ENCODE measurements at regions not wholly inside any gene's neighbourhood (a gene's known extent, or its start where the extent isn't known, plus 50 kb on each side); places are given as distances from the start of the nearest gene placed in this dataset.

DNA sequence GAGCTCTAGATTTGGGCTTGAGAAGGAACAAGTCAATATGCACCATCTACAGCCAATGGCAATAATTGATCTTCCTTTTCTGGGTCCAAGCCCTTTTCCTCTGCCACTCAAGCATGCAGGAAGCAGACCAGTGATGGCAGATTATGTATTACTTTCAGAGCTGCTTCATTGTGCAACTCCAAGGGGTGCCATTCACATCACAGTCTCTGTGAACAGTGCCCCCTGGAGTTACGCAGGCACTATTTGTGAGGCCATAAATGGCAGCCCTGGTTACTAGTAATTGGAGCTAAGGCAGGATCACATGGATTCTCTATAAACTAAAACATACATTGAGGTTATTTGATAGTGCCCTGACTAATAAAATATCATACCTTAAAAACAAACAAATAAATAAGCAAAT, 313.4 kb upstream of the SLC7A11 start:
- Mint-ChIP-seq H3K36me3 (ENCODE audit: insufficient read depth, unreplicated experiment) (no peaks in the 10 kb centered on the region), H3K27ac (ENCODE audit: low read depth, unreplicated experiment) (no peak overlapping the region), H3K4me1 (ENCODE audit: insufficient read depth, unreplicated experiment) (no peaks in the 10 kb centered on the region), H3K4me3 (ENCODE audit: unreplicated experiment) (no peak overlapping the region), H3K9me3 (ENCODE audit: unreplicated experiment) (no peaks in the 10 kb centered on the region), H3K27me3 (ENCODE audit: insufficient read depth, unreplicated experiment) (no peaks in the 10 kb centered on the region)
- intact Hi-C loops (cut with micrococcal nuclease): no loop called here
- TF ChIP-seq, protein P1, sequence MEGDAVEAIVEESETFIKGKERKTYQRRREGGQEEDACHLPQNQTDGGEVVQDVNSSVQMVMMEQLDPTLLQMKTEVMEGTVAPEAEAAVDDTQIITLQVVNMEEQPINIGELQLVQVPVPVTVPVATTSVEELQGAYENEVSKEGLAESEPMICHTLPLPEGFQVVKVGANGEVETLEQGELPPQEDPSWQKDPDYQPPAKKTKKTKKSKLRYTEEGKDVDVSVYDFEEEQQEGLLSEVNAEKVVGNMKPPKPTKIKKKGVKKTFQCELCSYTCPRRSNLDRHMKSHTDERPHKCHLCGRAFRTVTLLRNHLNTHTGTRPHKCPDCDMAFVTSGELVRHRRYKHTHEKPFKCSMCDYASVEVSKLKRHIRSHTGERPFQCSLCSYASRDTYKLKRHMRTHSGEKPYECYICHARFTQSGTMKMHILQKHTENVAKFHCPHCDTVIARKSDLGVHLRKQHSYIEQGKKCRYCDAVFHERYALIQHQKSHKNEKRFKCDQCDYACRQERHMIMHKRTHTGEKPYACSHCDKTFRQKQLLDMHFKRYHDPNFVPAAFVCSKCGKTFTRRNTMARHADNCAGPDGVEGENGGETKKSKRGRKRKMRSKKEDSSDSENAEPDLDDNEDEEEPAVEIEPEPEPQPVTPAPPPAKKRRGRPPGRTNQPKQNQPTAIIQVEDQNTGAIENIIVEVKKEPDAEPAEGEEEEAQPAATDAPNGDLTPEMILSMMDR (IDR thresholded peaks at IDR 0.05; ENCODE audit: unreplicated experiment): peak; percentile 16
- BruUV-seq (replicated peaks): no TSS peak
- ChIA-PET POLR2A (no interaction called here), CTCF (interaction anchor here (0.7 to 1.5 kb wide), 5 partner anchors 10 to 520 kb away, joined by 3 to 5 read pairs (median 3); no protein-coding TSS in a partner anchor)
- DNase-seq (ENCODE audit: unreplicated experiment): peak; percentile 33

DNA sequence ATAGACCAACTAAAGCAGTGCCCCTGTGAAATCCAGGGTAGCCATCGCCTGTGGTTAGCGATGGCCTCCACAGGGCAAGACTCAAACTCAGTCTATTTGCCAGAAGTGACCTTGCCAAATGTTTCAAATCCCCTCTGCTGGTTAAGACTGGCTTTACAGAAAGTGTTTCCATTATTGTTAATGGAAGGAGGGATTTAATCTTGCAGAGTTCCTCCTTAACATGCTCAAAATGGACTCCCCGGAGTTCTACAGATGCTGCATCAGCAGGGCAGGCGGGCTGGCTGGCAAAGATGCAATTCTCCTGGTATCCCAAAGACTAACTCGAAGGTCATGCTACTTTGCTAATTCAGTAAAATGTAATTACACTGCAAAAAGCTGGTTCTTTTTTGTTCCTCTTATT, 313.0 kb upstream of the SLC7A11 start:
- BruUV-seq (replicated peaks): no TSS peak

DNA sequence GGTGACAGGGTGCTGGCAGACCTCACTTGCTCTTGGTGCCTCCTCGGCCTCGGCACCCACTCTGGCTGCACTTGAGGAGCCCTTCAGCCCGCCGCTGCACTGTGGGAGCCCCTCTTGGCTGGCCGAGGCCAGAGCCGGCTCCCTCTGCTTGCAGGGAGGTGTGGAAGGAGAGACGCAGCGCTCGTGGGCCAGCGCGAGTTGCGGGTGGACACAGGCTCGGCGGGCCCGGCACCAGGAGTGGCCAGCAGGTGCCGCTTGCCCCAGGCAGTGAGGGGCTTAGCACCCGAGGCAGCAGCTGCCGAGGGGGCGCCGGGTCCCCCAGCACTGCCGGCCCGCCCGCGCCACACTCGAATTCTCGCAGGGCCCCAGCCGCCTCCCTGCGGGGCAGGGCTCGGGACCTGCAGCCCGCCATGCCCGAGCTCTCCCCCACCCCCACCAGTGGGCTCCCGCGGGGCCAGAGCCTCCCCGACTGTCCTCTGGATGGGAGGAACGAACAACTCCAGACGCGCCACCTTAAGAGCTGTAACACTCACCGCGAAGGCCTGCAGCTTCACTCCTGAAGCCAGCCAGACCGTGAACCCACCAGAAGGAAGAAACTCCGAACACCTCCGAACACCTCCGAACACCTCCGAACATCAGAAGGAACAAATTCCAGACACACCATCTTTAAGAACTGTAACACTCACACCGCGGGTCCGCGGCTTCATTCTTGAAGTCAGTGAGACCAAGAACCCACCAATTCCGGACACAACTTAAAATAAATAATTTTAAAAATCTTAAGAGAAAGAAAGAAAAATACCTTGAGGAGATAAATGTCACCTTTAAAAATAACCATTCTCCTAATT, 311.1 kb upstream of the SLC7A11 start:
- Mint-ChIP-seq H3K4me3 (ENCODE audit: unreplicated experiment) (no peak overlapping the region), H3K9me3 (ENCODE audit: unreplicated experiment) (no peaks in the 10 kb centered on the region), H3K27me3 (ENCODE audit: insufficient read depth, unreplicated experiment) (no peaks in the 10 kb centered on the region), H3K36me3 (ENCODE audit: insufficient read depth, unreplicated experiment) (no peaks in the 10 kb centered on the region), H3K27ac (ENCODE audit: low read depth, unreplicated experiment) (no peak overlapping the region), H3K4me1 (ENCODE audit: insufficient read depth, unreplicated experiment) (no peaks in the 10 kb centered on the region)
- BruUV-seq (replicated peaks): no TSS peak
- ChIA-PET POLR2A (no interaction called here), CTCF (no interaction called here)
- DNase-seq (ENCODE audit: unreplicated experiment): no peak
- TF ChIP-seq, protein P1 (IDR thresholded peaks at IDR 0.05; ENCODE audit: unreplicated experiment): no peak
- intact Hi-C loops (cut with micrococcal nuclease): no loop called here

More for the DNA sequence above, 313.0 kb upstream of the SLC7A11 start:
- Mint-ChIP-seq H3K4me1 (ENCODE audit: insufficient read depth, unreplicated experiment) (no peaks in the 10 kb centered on the region), H3K36me3 (ENCODE audit: insufficient read depth, unreplicated experiment) (no peaks in the 10 kb centered on the region), H3K9me3 (ENCODE audit: unreplicated experiment) (no peaks in the 10 kb centered on the region), H3K27me3 (ENCODE audit: insufficient read depth, unreplicated experiment) (no peaks in the 10 kb centered on the region), H3K27ac (ENCODE audit: low read depth, unreplicated experiment) (no peak overlapping the region), H3K4me3 (ENCODE audit: unreplicated experiment) (no peak overlapping the region)
- TF ChIP-seq, protein P1 (IDR thresholded peaks at IDR 0.05; ENCODE audit: unreplicated experiment): no peak
- intact Hi-C loops (cut with micrococcal nuclease): no loop called here
- ChIA-PET POLR2A (no interaction called here), CTCF (interaction anchor here (1.0 to 1.3 kb wide), 2 partner anchors 10 to 520 kb away, joined by 3 to 4 read pairs; no protein-coding TSS in a partner anchor)
- no peak for DNase-seq (ENCODE audit: unreplicated experiment)

DNA sequence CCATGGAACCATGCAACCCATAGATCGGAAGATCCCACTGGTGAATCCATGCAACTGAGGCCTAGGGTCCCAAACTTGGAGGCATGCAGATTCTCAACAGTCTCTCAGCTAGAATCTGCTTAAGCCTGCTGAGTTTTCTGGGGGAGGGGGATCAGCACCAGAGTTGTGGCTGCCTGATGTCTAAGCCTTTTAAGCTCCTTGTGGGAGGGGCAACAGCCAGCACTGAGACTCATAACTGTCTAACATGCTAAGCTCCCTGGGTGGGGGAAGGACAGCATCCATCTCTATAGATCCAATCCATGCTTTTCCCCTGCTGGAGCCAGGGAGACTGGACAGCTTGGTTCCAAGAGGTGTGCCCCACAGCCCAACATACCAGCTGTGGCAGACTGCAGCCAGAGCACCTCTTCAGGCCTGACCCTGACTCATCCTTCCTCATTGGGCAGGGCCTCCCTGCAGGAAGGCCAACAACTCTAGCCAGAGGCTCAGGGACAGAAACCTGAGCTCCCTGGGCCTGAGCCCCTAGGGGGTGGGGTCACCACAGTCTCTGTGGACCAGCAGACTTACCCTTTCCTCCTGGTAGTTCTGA, 300.1 kb upstream of the SLC7A11 start:
- intact Hi-C loops (cut with micrococcal nuclease): no loop called here
- CTCF ChIA-PET: interaction anchor here (0.5 to 1.0 kb wide), 3 partner anchors 26 to 722 kb away, joined by 3 read pairs; no protein-coding TSS in a partner anchor
- POLR2A ChIA-PET: no interaction called here

More for the DNA sequence above, 300.1 kb upstream of the SLC7A11 start:
- H3K27ac Mint-ChIP-seq (ENCODE audit: low read depth, unreplicated experiment): no peak overlapping the region
- H3K36me3 Mint-ChIP-seq (ENCODE audit: insufficient read depth, unreplicated experiment): no peaks in the 10 kb centered on the region
- BruUV-seq (replicated peaks): no TSS peak
- H3K4me3 Mint-ChIP-seq (ENCODE audit: unreplicated experiment): no peak overlapping the region
- DNase-seq (ENCODE audit: unreplicated experiment): peak; percentile 29
- peaks cover 15% of the 10 kb centered on the region for H3K9me3 Mint-ChIP-seq (ENCODE audit: unreplicated experiment)
- H3K4me1 Mint-ChIP-seq (ENCODE audit: insufficient read depth, unreplicated experiment): no peaks in the 10 kb centered on the region
- TF ChIP-seq, protein P1 (IDR thresholded peaks at IDR 0.05; ENCODE audit: unreplicated experiment): no peak
- no peaks in the 10 kb centered on the region for H3K27me3 Mint-ChIP-seq (ENCODE audit: insufficient read depth, unreplicated experiment)

Measured in MCF 10A (cell line).